ENCODE measurements at regions not wholly inside any gene's neighbourhood (a gene's known extent, or its start where the extent isn't known, plus 50 kb on each side); places are given as distances from the start of the nearest gene placed in this dataset.

DNA sequence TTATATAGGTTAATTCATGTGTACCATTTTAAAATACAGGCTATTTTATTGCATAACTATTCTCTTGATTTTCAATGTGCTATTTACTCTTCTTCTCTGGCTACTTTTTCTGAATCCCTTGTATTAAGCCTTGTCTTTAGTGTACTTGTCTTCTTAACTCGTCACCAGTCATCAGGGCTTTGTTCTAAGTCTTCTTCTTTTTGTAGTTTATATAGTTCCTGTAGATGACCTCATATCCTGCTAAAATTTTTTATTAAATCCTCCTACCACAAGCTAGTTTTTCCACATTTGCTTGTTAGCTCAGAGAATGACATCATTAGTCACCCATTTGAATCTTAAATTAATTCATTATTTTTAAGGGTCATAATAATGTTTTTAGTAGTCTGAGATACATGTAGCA is 1281.9 kb downstream of the KCNT2 start:
- Histone ChIP-seq H4K20me1 (ENCODE audit: insufficient read depth, low read length) (no peaks in the 10 kb centered on the region), H2AFZ (ENCODE audit: low read depth, low read length) (no peak overlapping the region), H3K27me3 (ENCODE audit: insufficient read depth, low read length, poor library complexity) (no peaks in the 10 kb centered on the region), H3K79me2 (ENCODE audit: insufficient read depth, low read length) (no peaks in the 10 kb centered on the region), H3K9ac (ENCODE audit: low read depth, low read length) (no peak overlapping the region), H3K4me2 (ENCODE audit: insufficient read depth, low read length) (no peak overlapping the region), H3K9me3 (ENCODE audit: insufficient read depth, low read length, severe bottlenecking) (no peaks in the 10 kb centered on the region), H3K27ac (ENCODE audit: low read length) (no peak overlapping the region), H3K4me3 (ENCODE audit: low read depth in 1 of 2, low read length in 2 of 2) (no peak overlapping the region), H3K36me3 (ENCODE audit: insufficient read depth, low read length) (no peaks in the 10 kb centered on the region), H3K4me1 (ENCODE audit: insufficient read depth, low read length) (no peaks in the 10 kb centered on the region)
- ATAC-seq (ENCODE audit: insufficient read depth, low read depth) (no peak), DNase-seq (no peak)
- TF ChIP-seq, protein P1, sequence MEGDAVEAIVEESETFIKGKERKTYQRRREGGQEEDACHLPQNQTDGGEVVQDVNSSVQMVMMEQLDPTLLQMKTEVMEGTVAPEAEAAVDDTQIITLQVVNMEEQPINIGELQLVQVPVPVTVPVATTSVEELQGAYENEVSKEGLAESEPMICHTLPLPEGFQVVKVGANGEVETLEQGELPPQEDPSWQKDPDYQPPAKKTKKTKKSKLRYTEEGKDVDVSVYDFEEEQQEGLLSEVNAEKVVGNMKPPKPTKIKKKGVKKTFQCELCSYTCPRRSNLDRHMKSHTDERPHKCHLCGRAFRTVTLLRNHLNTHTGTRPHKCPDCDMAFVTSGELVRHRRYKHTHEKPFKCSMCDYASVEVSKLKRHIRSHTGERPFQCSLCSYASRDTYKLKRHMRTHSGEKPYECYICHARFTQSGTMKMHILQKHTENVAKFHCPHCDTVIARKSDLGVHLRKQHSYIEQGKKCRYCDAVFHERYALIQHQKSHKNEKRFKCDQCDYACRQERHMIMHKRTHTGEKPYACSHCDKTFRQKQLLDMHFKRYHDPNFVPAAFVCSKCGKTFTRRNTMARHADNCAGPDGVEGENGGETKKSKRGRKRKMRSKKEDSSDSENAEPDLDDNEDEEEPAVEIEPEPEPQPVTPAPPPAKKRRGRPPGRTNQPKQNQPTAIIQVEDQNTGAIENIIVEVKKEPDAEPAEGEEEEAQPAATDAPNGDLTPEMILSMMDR (IDR thresholded peaks at IDR 0.05; ENCODE audit: borderline replicate concordance, extremely low read depth, low read length, poor library complexity, severe bottlenecking), result no peak
- no peak for TF ChIP-seq EZH2 (IDR thresholded peaks at IDR 0.05; ENCODE audit: borderline replicate concordance, low read depth, low read length, severe bottlenecking)

DNA sequence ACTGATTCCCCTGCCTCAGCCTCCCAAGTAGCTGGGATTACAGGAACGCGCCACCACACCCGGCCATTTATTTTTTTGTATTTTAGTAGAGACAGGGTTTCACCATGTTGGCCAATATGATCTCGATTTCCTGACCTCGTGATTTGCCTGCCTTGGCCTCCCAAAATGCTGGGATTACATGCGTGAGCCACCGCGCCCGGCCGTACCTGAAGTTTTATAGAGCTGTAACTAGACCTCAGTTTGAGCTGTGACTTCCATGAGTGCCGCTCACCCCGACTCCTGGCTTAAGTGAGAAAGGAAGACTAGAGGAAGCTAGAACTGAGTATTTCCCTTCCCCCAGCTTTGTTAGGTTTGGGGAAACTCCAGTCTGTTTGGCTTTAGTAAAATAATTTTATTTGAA is 1283.1 kb downstream of the KCNT2 start:
- H3K27ac ChIP-seq (ENCODE audit: low read length), result no peak overlapping the region
- no peaks in the 10 kb centered on the region for H3K36me3 ChIP-seq (ENCODE audit: insufficient read depth, low read length)
- no peak overlapping the region for H3K4me2 ChIP-seq (ENCODE audit: insufficient read depth, low read length)
- H3K9me3 ChIP-seq (ENCODE audit: insufficient read depth, low read length, severe bottlenecking), result no peaks in the 10 kb centered on the region
- ATAC-seq (ENCODE audit: insufficient read depth, low read depth) (no peak), DNase-seq (no peak)
- H3K27me3 ChIP-seq (ENCODE audit: insufficient read depth, low read length, poor library complexity), result no peaks in the 10 kb centered on the region
- TF ChIP-seq, protein P1 (IDR thresholded peaks at IDR 0.05; ENCODE audit: borderline replicate concordance, extremely low read depth, low read length, poor library complexity, severe bottlenecking), result no peak
- TF ChIP-seq EZH2 (IDR thresholded peaks at IDR 0.05; ENCODE audit: borderline replicate concordance, low read depth, low read length, severe bottlenecking), result no peak
- H2AFZ ChIP-seq (ENCODE audit: low read depth, low read length), result no peak overlapping the region
- H4K20me1 ChIP-seq (ENCODE audit: insufficient read depth, low read length), result no peaks in the 10 kb centered on the region
- no peaks in the 10 kb centered on the region for H3K79me2 ChIP-seq (ENCODE audit: insufficient read depth, low read length)
- no peak overlapping the region for H3K9ac ChIP-seq (ENCODE audit: low read depth, low read length)
- H3K4me1 ChIP-seq (ENCODE audit: insufficient read depth, low read length), result no peaks in the 10 kb centered on the region
- H3K4me3 ChIP-seq (ENCODE audit: low read depth in 1 of 2, low read length in 2 of 2), result no peak overlapping the region

GRCh38 chr1:195306281-195306680 is 1302.0 kb downstream of the KCNT2 start:
- H3K4me3 ChIP-seq (ENCODE audit: low read depth in 1 of 2, low read length in 2 of 2), result no peak overlapping the region
- no peaks in the 10 kb centered on the region for H3K4me1 ChIP-seq (ENCODE audit: insufficient read depth, low read length)
- no peak for DNase-seq
- no peaks in the 10 kb centered on the region for H3K36me3 ChIP-seq (ENCODE audit: insufficient read depth, low read length)
- no peaks in the 10 kb centered on the region for H3K9me3 ChIP-seq (ENCODE audit: insufficient read depth, low read length, severe bottlenecking)
- H3K27ac ChIP-seq (ENCODE audit: low read length), result no peak overlapping the region
- no peak overlapping the region for H3K4me2 ChIP-seq (ENCODE audit: insufficient read depth, low read length)
- TF ChIP-seq, protein P1 (IDR thresholded peaks at IDR 0.05; ENCODE audit: borderline replicate concordance, extremely low read depth, low read length, poor library complexity, severe bottlenecking), result no peak
- no peak for TF ChIP-seq EZH2 (IDR thresholded peaks at IDR 0.05; ENCODE audit: borderline replicate concordance, low read depth, low read length, severe bottlenecking)
- no peak for ATAC-seq (ENCODE audit: insufficient read depth, low read depth)
- no peak overlapping the region for H3K9ac ChIP-seq (ENCODE audit: low read depth, low read length)
- H3K79me2 ChIP-seq (ENCODE audit: insufficient read depth, low read length), result no peaks in the 10 kb centered on the region
- no peaks in the 10 kb centered on the region for H3K27me3 ChIP-seq (ENCODE audit: insufficient read depth, low read length, poor library complexity)
- no peak overlapping the region for H2AFZ ChIP-seq (ENCODE audit: low read depth, low read length)
- no peaks in the 10 kb centered on the region for H4K20me1 ChIP-seq (ENCODE audit: insufficient read depth, low read length)

GRCh38 chr1:195294911-195295310 is 1313.3 kb downstream of the KCNT2 start:
- H3K27ac ChIP-seq (ENCODE audit: low read length), result no peak overlapping the region
- H3K9ac ChIP-seq (ENCODE audit: low read depth, low read length), result no peak overlapping the region
- H3K79me2 ChIP-seq (ENCODE audit: insufficient read depth, low read length), result no peaks in the 10 kb centered on the region
- H2AFZ ChIP-seq (ENCODE audit: low read depth, low read length), result no peak overlapping the region
- no peaks in the 10 kb centered on the region for H3K27me3 ChIP-seq (ENCODE audit: insufficient read depth, low read length, poor library complexity)
- H3K9me3 ChIP-seq (ENCODE audit: insufficient read depth, low read length, severe bottlenecking), result no peaks in the 10 kb centered on the region
- no peak for ATAC-seq (ENCODE audit: insufficient read depth, low read depth)
- DNase-seq, result no peak
- no peaks in the 10 kb centered on the region for H3K4me1 ChIP-seq (ENCODE audit: insufficient read depth, low read length)
- H3K4me3 ChIP-seq (ENCODE audit: low read depth in 1 of 2, low read length in 2 of 2), result no peak overlapping the region
- H4K20me1 ChIP-seq (ENCODE audit: insufficient read depth, low read length), result no peaks in the 10 kb centered on the region
- TF ChIP-seq, protein P1 (IDR thresholded peaks at IDR 0.05; ENCODE audit: borderline replicate concordance, extremely low read depth, low read length, poor library complexity, severe bottlenecking), result no peak
- no peak for TF ChIP-seq EZH2 (IDR thresholded peaks at IDR 0.05; ENCODE audit: borderline replicate concordance, low read depth, low read length, severe bottlenecking)
- no peak overlapping the region for H3K4me2 ChIP-seq (ENCODE audit: insufficient read depth, low read length)
- H3K36me3 ChIP-seq (ENCODE audit: insufficient read depth, low read length), result no peaks in the 10 kb centered on the region
